CD4-positive, alpha-beta T cell (primary cell): ENCODE measurements at regions not wholly inside any gene's neighbourhood (a gene's known extent, or its start where the extent isn't known, plus 50 kb on each side); places are given as distances from the start of the nearest gene placed in this dataset.

Source experiments
- ATAC-seq: fragments of 200-7000 bp; cut with Tn5 transposase; one replicate; pipeline ENCODE4 v1.10.0; 2022; ENCODE audit warnings: mild to moderate bottlenecking; ENCODE audit not compliant: poor library complexity
- CTCF ChIA-PET: fragments of 350-600 bp; sonication (Branson Sonifier 250); formaldehyde crosslinking; loops from one replicate; lab custom pipeline; 2021; ENCODE audit warnings: antibody characterized with exemption, inconsistent platforms; lab: Charles Lee
- POLR2A ChIA-PET: fragments of 350-600 bp; sonication (Branson Sonifier 250); formaldehyde crosslinking; loops from one replicate; lab custom pipeline; 2021; ENCODE audit warnings: antibody characterized with exemption, inconsistent platforms; lab: Charles Lee
- DNase-seq, 14 experiments: peaks; one replicate each; pipeline ENCODE4 v3.0.0-alpha.2; 2013 to 2020; ENCODE audit warnings: mixed read lengths in 2 of 14
- H3K27ac ChIP-seq, 2 donors: one replicate each; pipeline versions ENCODE4 v1.5.1 to v1.7.0; 2013; ENCODE audit warnings: low read length in 2 of 2, low read depth in 1 of 2, mild to moderate bottlenecking in 1 of 2
- H3K27me3 ChIP-seq, 2 experiments: 1 replicate in 1 of 2; 2 replicates in 1 of 2; pipeline versions ENCODE4 v1.6.1 to v1.7.0; 2013; ENCODE audit warnings: low read length in 2 of 2, control low read depth in 1 of 2, mild to moderate bottlenecking in 1 of 2, moderate library complexity in 1 of 2; ENCODE audit not compliant: insufficient read depth in 2 of 2, control insufficient read depth in 1 of 2
- H3K36me3 ChIP-seq: one replicate; pipeline ENCODE4 v1.6.1; 2013; ENCODE audit warnings: low read length, control low read depth; ENCODE audit not compliant: insufficient read depth
- H3K4me1 ChIP-seq: one replicate; pipeline ENCODE4 v1.6.1; 2013; ENCODE audit warnings: low read length, control low read depth; ENCODE audit not compliant: insufficient read depth
- H3K4me3 ChIP-seq: one replicate; pipeline ENCODE4 v1.5.1; 2013; ENCODE audit warnings: mild to moderate bottlenecking, low read length, moderate library complexity
- H3K9me3 ChIP-seq, 2 experiments: 1 replicate in 1 of 2; 2 replicates in 1 of 2; pipeline versions ENCODE4 v1.6.1 to v1.7.0; 2013; ENCODE audit warnings: low read length in 2 of 2, mild to moderate bottlenecking in 2 of 2, control low read depth in 1 of 2, moderate library complexity in 1 of 2; ENCODE audit not compliant: control insufficient read depth in 1 of 2, insufficient read depth in 1 of 2
- H3K27ac Mint-ChIP-seq: one replicate; pipeline ENCODE4 v1.8.0; 2020; ENCODE audit warnings: mixed read lengths
- H3K27me3 Mint-ChIP-seq: one replicate; pipeline ENCODE4 v1.8.0; 2021; ENCODE audit warnings: mixed read lengths
- H3K36me3 Mint-ChIP-seq: one replicate; pipeline ENCODE4 v1.8.0; 2021; ENCODE audit warnings: low read depth, mixed read lengths
- H3K4me1 Mint-ChIP-seq: one replicate; pipeline ENCODE4 v1.8.0; 2021; ENCODE audit warnings: low read depth, mixed read lengths
- H3K4me3 Mint-ChIP-seq: one replicate; pipeline ENCODE4 v1.8.0; 2020; ENCODE audit warnings: mild to moderate bottlenecking, mixed read lengths
- H3K9me3 Mint-ChIP-seq: one replicate; pipeline ENCODE4 v1.8.0; 2020; ENCODE audit warnings: mixed read lengths
- CTCF ChIP-seq: fragments of 200-600 bp; IDR thresholded peaks from one replicate; pipeline ENCODE4 v1.8.0; 2022; ENCODE audit warnings: antibody characterized with exemption, mild to moderate bottlenecking
- intact Hi-C, 2 experiments: fragments of 100-400 bp; cut with DNase I in 1 of 2; cut with micrococcal nuclease in 1 of 2; formaldehyde crosslinking; loops; one replicate each; pipeline versions ENCODE4 v1.15.1 to v1.9.0; 2023 to 2025; cut with DNase I, micrococcal nuclease

GRCh38 chr7:120052884-120053382, 220.0 kb upstream of the KCND2 start:
- no peak for ATAC-seq
- Histone ChIP-seq H3K36me3 (no peaks in the 10 kb centered on the region), H3K9me3 (peaks cover 5 to 8% of the 10 kb centered on the region in 2 experiments), H3K4me1 (no peaks in the 10 kb centered on the region), H3K27ac (no peak overlapping the region), H3K4me3 (no peak overlapping the region), H3K27me3 (no peaks in the 10 kb centered on the region)
- ChIA-PET CTCF (no interaction called here), POLR2A (no interaction called here)
- no peaks in the 10 kb centered on the region for H3K36me3 Mint-ChIP-seq
- H3K27me3 Mint-ChIP-seq, result no peaks in the 10 kb centered on the region
- no peak overlapping the region for H3K4me3 Mint-ChIP-seq
- DNase-seq, result no peak
- peaks cover 7% of the 10 kb centered on the region for H3K9me3 Mint-ChIP-seq
- intact Hi-C loops, result no loop called here
- no peaks in the 10 kb centered on the region for H3K4me1 Mint-ChIP-seq
- H3K27ac Mint-ChIP-seq, result no peak overlapping the region
- TF ChIP-seq CTCF, result no peak

DNA sequence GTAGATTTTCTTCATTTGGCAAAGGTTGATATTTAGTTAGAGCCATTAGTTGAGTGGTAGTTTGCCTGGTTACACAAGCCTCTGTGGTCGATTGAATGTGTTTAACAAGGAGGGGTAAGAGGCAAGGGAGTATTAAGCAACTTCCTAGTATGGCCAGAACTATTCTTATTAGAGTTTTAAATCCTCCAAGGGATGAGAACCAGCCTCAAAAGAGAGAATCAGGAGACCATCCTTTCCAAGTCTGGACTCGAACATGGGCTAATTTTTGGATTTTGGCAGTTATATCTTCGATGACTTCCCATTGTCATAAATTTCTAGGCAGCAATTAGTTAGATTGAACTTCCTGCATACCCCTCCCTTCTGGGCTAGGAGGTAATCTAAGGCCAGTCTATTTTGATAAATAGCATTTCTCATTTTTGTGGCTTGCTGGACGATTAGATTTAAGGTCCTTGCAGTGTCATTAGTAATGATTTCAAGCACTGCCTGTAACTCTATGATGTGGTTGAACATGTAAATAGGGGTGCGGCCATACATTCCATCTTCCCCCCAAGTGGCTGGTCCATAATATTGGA, 219.5 kb upstream of the KCND2 start:
- no peak overlapping the region for H3K4me3 Mint-ChIP-seq
- intact Hi-C loops, result no loop called here
- ChIA-PET POLR2A (no interaction called here), CTCF (no interaction called here)
- H3K9me3 Mint-ChIP-seq, result peaks cover 7% of the 10 kb centered on the region
- Histone ChIP-seq H3K36me3 (no peaks in the 10 kb centered on the region), H3K27ac (no peak overlapping the region), H3K9me3 (peaks cover 5 to 8% of the 10 kb centered on the region in 2 experiments), H3K4me1 (no peaks in the 10 kb centered on the region), H3K27me3 (no peaks in the 10 kb centered on the region), H3K4me3 (no peak overlapping the region)
- no peaks in the 10 kb centered on the region for H3K27me3 Mint-ChIP-seq
- no peaks in the 10 kb centered on the region for H3K4me1 Mint-ChIP-seq
- no peak for ATAC-seq
- no peaks in the 10 kb centered on the region for H3K36me3 Mint-ChIP-seq
- no peak for DNase-seq
- H3K27ac Mint-ChIP-seq, result no peak overlapping the region
- no peak for TF ChIP-seq CTCF

- Histone ChIP-seq H3K9me3 (peaks cover 5 to 8% of the 10 kb centered on the region in 2 experiments), H3K27me3 (no peaks in the 10 kb centered on the region), H3K4me3 (no peak overlapping the region), H3K27ac (no peak overlapping the region), H3K4me1 (no peaks in the 10 kb centered on the region), H3K36me3 (no peaks in the 10 kb centered on the region)
- intact Hi-C loops, result no loop called here
- Mint-ChIP-seq H3K4me3 (no peak overlapping the region), H3K4me1 (no peaks in the 10 kb centered on the region), H3K9me3 (peaks cover 7% of the 10 kb centered on the region), H3K27ac (no peak overlapping the region), H3K36me3 (no peaks in the 10 kb centered on the region), H3K27me3 (no peaks in the 10 kb centered on the region)
- no peak for TF ChIP-seq CTCF
- ATAC-seq (no peak), DNase-seq (no peak)
- CTCF ChIA-PET, result no interaction called here
- POLR2A ChIA-PET, result no interaction called here
These were observed 218.4 kb upstream of the KCND2 start for GRCh38 chr7:120054376-120055100.
